HUDEP-2 (cell line): ENCODE measurements at regions not wholly inside any gene's neighbourhood (a gene's known extent, or its start where the extent isn't known, plus 50 kb on each side); places are given as distances from the start of the nearest gene placed in this dataset.

Experiments used
- DNase-seq, 76 experiments: peaks; one replicate each; lab custom pipeline; 2025; ENCODE audit not compliant: unreplicated experiment in 76 of 76; lab: John Stamatoyannopoulos, UW

DNA sequence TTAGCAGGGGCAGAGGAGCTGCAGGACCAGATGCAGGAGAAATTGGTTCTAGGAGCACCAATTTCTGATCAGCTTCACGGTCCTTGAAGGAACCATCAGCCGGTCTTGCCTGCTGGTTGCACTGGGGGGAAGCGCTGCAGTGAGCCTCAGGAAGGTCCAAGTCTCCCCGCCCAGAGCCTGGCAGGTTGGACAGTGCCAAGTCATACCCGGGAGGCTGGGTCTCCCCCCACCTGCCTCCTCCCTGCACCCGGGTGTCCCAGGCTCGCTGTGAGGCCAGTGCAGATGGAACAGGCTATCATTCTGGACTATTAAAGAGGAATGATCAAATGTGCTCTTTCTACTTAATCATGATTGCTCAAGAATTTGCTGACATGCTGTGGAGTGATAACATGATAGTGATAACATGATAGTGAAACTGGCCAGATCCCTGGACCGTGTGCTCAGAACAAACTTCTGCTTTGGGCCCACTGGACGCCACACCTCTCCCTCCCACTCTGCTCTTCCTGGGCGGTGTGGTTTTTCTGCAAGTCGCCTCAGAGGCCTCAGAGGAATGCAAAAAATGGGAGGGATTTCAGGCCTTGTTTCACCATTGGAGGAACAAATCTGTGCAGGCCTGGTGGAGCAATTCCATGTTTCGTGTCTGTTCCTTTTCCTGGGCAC is 236.0 kb downstream of the IRF8 start:
- no peak for DNase-seq

DNA sequence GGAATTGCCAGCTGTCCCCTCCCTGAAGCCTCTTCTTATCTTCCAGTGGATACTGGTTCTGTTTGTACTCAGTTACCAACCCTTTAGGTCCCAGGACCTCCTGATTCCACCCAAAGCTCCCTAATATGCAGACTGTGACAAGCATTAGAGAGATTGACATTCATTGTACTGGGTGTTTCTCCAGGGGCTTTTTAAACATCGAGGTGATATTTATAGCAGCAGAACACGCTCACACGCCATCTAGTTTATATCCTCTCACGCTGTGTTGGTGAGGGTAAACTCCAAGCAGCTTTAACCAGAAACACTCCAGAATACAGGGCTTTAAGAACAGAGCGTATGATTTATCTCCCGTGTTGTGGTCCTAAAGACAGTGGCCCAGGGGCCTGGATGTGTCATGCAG is 238.4 kb downstream of the IRF8 start:
- DNase-seq: no peak

DNA sequence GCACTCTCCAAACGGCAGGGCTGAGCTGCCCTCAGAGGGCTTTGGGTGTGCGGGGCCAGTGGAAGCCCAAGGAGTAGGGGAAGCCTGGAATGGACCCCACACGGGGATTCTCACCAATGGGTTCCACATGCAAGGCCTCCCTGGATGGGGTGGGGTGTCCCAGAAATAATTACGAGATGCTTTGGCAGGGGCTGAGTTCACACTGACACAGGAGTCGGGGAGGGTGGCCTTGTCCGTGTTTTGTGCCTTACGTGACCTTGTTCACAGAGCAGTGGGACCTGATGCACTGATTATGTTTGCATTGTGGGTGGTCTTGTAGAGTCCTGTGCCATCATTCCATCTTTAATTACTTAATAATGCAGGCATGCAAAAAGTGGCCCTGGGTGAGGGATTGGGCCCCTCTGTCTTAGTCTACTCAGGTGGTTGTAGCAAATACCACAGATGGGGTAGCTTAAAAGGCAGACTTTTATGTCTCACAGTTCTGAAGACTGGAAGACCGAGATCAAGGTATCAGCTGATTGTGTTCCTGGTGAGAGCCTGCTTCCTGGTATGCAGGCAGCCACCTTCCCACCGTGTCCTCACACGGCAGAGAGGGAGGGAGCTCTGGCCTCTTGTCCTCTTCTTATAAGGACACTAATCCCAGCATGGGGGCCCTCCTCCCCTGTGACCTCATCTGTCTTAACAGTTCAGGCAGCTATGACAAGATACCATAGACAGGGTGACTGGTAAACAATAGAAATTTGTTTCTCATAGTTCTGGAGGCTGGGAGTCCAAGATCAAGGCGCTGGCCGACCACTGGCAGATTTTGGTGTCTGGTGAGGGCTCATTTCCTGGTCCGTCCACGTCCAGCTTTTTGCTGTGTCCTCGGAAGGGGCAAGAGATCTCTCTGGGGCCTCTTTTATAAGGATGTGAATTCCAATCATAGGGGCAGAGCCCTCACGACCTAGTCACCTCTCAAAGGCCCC is 239.4 kb downstream of the IRF8 start:
- no peak for DNase-seq

DNA sequence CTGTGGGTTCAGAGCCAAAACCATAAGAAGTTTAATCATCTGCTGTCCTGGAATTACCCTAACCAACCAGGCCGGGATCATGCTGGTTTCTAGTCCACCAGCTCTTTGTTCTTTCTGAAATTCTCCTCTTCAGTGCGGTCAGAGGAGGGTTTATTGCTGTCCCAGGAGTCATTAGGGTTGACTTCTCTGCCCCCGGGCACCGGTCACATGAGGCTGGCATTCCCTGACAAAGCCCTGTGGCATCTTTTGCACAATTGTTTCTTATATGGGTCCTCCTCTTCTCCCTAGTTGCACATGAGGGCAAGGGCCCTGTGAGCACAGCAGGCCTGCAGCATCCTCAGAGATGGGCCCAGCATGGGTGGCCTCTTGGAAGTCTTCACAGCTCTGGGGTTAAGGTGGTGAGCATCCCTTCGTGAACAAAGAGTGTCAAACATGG is 243.9 kb downstream of the IRF8 start:
- DNase-seq: no peak

DNA sequence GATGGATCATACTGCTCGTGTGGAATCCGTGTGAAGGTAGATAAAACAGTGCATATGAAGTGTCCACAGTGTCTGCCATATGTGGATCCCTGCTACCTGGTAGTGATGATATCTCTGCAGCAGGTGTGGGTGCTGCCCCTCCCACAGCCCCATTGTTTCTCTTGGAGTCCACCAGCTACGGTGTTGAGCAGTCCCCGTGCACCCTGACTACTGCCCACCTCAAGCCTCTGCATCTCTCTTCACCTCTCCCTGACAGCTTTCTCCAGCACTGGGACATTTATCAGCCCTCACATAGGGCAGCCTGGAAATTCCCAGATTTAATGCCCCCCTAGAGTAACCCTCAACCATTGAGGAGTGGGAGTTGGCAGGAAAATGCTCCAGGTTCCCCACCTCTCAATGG is 244.7 kb downstream of the IRF8 start:
- no peak for DNase-seq

DNA sequence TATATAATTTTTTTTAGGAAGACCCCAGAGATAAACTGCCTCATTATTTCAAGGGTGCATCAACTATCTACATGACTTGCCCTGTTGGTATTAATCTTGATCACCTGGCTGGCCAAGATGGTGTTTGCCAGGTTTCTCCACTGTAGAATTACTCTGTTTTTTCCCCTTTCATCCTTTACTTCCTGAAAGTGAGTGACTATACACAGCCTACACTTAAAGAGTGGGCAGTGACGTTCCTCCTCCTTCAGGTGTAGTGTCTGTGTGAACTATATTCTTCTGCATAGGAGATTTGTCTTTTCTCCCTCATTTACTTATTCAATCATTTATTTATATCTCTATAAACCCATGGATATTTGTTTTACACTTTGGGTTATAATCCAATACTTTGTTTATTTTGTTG is 246.7 kb downstream of the IRF8 start:
- no peak for DNase-seq

DNA sequence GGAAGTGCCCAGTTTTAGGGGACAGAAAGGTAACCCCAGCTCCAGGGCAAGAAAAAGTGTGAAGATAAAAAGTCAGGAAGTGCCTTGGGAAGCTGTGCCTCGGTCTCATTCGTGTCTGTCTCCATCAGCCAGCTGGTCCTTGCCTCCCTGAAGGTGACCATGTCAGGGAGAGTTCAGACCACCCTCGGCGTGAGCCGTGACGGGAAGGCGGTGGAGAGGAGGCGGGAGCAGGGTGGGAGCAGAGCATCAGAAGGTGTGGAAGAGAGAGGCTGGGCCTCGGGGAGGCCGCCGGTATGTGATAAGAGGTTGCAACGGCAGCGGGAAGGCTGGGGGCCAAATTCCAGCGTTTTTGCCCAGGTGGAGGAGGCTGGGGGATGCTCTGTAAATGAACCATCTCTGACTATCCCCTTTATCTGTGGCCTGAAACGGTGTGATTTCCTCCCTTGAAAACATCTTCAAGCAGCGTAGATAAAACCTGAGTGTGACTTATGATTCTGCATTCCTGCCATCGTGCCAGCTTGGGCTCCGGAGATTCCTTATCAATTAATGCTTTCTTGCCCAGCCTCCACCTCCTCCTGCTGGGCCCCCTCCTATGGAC is 251.8 kb downstream of the IRF8 start:
- DNase-seq: no peak

DNA sequence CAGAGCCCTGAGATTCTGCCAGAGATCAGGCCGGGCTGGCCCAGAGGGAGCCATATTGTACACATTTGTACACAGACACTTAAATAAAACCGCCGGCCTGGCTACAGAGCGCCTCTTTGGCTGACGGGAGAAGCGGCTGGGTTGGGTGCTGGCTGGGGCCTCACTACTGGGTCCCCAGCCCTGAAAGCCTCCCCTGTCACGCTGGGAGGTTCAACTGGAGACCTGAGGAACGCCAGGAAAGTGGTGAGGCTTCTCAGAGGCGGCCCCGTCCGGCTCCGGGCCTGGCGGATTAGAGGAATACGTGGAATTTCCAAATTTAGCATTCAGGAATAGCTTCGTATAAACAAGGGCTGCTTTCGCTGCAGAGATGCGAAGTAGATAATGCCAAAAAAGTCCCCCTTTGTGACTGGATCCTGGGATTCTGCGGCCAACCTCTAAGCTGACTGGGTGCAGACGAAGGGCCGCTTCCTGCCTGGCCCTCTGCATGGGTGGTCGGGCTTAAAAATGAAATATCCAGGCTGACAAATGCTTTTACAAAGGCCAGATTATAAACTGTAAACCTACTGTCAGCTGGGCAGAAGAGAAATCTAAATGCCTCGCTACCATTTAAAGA is 252.4 kb downstream of the IRF8 start:
- DNase-seq: no peak

DNA sequence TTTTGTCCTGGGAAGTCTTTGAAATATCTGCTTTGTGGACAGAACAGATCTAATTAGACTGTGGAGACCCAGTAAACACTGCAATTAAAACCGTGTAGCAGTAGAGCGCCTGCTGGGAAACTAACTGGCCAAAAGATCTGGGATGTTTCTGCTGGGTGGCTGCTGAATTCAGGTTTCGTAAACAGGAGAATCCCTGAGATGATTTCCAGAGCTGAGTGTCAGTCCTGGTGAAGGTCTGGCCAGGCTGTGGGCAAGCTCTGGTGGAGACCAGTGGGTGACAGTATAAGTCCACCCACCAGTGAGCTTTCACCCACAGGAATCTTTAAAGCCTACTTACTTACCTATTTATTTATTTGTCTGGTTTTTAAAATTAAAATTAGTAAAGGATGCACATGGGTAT is 257.2 kb downstream of the IRF8 start:
- no peak for DNase-seq

DNA sequence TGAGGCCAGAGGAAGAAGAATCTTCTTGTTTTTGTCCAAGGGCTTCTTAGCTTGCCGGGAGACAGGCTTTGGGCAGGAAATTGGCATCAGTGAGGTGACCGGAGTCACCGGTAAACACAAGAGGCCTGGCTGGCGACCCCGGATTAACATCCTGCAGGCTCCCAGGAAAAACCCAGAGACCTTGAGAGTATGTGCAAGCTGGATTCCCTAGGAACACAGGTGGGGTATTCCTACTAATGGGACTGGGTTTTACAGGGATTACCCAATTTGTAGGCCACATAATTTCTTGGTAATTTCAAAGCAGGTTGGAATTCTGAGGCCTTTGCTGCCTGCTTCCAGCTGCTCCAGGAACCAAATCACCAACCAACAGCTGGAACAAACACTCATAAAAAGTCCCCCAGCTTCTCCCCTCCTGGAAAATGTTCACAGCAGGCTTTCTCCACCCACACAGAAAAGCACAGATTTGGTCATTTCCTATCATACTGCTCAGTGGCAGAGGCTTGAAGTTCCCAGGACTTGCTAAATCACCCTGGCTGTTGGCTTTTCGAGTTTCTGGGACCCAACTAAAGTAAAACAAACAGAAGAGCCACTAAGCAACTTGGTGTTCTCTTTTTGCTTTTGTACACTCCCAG is 258.8 kb downstream of the IRF8 start:
- DNase-seq: no peak

DNA sequence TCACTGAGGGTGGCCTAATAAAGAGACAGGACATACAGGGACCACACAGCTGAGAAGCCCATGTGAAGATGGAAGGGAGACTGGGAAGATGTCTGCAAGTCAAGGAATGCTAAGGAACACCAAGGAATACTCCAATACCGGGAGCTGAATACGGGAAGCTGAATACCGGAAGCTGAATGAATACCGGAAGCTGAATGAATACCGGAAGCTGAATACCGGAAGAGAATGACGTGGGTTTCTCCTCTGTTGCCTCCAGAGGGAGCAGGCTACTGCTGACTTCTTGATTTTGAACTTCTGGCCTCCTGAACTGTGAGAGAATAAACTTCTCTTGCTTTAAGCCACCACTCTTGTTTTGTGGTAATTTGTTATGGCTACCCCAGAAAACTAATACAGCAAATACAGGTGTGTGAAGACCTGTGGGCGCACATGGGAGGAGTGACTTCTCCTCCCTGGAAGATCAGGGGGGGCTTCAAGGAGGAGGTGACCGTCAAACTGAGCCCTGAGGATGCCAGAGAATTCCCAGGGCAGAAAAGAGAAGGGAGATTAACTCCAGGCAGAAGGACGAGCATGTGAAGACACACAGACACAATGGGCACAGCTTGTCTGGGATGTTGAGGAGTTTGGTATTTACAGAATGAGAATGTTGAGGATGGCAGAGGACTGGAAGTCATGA is 259.9 kb downstream of the IRF8 start:
- no peak for DNase-seq

DNA sequence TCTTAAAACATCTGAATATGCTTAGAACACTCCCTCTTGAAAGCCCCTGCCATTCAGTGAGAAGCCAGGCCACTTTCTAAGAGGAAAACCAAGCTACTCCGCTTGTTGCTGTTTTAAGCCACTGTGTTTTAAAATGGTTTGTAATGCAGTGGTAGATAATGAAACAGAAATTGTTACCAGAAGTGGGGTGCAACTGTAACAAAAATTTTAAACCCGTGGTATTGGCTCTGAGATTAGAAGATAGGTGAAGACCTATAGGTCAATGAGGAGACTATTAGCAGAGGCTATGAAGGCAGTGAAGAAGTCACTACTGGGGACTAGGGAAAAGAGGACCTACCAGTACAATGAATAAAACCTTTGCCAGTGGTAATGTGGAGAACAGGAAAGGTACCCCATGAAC is 266.5 kb downstream of the IRF8 start:
- no peak for DNase-seq

DNA sequence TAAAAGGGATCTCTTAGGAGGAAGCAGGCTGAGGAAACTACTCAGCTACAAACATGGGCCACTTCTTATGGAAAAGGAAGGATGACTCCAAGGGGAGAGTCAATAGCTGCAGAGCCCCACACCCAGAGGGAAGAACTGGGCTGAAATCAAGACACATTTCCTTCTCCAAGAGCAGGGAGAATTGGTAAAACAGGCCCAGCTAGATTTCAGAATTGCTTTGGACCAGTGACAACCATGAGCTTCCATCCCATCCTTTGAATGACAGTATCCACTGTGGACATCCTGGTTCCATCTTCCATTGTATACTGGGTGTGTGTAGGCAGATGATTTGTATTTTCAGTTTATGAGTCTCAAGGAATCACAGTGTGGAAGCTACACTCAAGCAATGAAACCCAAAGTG is 267.5 kb downstream of the IRF8 start:
- DNase-seq: no peak

DNA sequence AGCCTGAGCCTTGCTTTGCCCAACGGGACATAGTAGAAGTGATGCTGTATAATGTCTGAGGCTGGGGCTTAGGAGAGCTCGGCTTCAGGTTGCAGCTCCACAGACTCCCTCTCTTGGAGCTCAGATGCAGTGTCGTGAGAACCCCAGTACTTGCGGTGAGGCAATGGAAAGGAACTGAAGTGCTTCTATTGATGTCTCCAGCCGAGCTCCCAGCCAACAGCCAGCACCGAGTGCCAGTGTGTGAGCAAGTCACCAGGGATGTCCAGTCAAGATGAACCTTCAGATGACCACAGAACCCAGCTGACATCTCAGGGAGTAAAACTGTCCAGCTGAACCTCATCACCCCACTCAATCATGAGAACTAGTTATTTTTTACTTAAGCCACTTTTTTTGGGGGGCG is 268.1 kb downstream of the IRF8 start:
- no peak for DNase-seq

DNA sequence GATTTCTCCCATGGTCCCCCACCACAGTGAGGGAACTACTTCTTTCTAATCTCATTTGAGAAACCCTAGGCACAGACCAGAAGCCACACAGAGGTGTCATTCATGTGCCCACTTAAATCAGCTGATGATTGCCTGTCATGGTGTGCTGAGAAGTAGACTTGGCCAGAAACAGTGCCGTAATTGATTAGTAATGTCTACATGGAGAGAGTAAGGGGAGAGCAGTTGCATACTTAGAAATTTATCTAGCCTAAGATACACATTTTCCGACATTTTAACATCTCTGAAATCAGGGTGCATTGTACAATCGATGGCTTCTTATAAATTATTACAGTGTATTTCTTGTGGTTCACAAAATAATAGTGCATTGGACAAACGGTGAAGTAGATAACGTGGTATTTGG is 271.8 kb downstream of the IRF8 start:
- no peak for DNase-seq

DNA sequence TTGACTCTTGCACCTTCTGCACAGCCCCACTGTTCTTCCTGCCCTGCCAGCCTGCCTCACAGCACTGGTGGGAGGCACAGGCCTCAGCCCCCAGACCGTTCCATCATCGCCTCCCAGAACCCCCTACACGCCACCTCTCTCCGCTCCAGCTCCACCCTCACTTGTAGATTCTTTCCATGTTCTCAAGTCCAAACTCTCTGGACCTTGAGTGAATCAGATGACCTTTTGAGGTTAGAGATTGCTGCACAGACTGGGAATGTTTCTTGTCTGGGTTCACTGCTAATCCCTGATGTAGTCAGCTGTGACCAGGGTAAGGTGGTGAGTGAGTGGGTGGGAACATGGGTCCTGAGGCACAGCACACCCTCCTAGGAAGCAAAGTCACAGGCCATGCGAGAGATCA is 272.4 kb downstream of the IRF8 start:
- no peak for DNase-seq

DNA sequence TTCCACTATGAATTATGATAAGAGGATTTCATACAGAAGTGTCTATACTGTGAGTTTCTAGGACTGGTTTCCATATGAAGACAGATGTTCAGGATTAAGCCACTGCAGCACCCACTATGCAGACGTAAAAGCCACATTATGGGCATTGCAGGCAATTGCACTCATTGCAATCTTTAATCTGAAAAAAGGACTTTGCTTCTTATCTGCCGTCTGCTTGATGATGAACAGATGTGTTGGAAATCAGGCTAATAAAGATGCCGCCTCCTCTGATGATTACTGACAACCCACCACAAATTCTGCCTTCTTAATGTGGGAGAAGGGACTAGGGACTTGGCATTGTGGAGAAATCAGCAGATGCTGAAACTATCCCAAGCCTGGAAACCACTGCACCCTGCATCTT is 276.9 kb downstream of the IRF8 start:
- DNase-seq: no peak

DNA sequence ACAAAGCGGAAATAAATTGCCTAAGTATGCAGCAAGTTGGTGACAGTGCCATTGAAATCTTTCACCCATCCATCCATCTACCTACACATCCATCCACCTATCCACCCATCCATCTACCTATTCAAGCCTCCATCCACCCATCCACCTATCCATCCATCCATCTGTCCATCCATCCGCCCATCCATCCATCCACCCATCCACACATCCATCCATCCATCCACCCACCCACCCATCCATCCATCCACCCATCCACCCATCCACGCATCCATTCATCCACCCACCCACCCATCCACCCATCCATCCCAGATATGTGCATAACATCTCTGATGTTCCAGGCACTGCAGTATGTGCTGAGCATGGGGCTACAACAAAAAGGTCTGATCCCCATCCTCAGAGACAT is 277.5 kb downstream of the IRF8 start:
- DNase-seq: no peak

DNA sequence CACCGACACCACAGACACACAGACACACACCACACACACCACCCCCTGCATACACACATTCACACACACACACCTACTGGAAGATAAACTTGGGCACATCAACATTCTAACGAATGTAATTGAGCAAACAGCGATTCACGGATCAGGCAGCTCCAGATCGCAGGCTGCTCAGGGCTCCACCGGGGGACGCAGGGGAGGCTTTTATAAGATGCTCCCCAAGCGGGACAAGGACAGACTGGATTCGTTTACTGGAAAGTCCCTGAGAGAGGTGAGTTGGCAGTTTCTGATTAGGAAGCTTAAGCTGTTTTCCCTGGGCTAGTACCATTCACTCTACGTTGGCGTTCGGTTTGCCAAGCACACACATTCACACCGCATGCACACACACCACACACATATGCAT is 281.3 kb downstream of the IRF8 start:
- DNase-seq: no peak

DNA sequence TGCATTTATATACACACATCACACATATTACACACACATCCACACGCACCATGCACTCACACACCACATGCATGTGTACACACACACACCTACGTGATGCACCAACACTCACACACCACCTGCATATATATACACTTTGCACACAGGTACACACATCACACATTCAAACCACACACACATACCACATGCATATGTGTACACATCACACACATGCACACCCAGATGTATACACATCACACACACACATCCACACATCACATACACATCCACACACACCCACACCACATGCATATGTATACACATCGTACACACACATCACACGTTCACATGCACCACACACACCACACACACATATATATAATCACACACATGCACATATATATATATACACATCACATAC is 281.8 kb downstream of the IRF8 start:
- no peak for DNase-seq
